ES-I3 (cell line): ENCODE measurements at regions not wholly inside any gene's neighbourhood (a gene's known extent, or its start where the extent isn't known, plus 50 kb on each side); places are given as distances from the start of the nearest gene placed in this dataset.

ENCODE experiments used
- H3K36me3 ChIP-seq: 2 replicates; pipeline ENCODE4 v1.6.1; 2013; ENCODE audit warnings: mild to moderate bottlenecking, low read length, control low read depth, moderate library complexity; ENCODE audit not compliant: insufficient read depth
- H3K4me1 ChIP-seq: 2 replicates; pipeline ENCODE4 v1.6.1; 2013; ENCODE audit warnings: mild to moderate bottlenecking, control low read depth, low read length; ENCODE audit not compliant: insufficient read depth
- H3K9ac ChIP-seq: 2 replicates; pipeline ENCODE4 v1.6.1; 2013; ENCODE audit warnings: low read depth, mild to moderate bottlenecking, low read length, moderate library complexity
- H3K9me3 ChIP-seq: 2 replicates; pipeline ENCODE4 v1.6.1; 2013; ENCODE audit warnings: mild to moderate bottlenecking, low read length, moderate library complexity; ENCODE audit not compliant: control insufficient read depth, insufficient read depth

- Histone ChIP-seq H3K4me1 (peaks cover 21% of the 10 kb centered on the region; the same call in 1 of the 2 replicates), H3K9me3 (no peaks in the 10 kb centered on the region), H3K36me3 (no peaks in the 10 kb centered on the region; the same call in 1 of the 2 replicates), H3K9ac (no peak overlapping the region)
Measured at GRCh38 chr12:20211541-20211940, 156.8 kb upstream of the PDE3A start.

GRCh38 chr12:20211981-20212421 is 156.3 kb upstream of the PDE3A start:
- no peaks in the 10 kb centered on the region; the same call in 1 of the 2 replicates for H3K36me3 ChIP-seq
- H3K9ac ChIP-seq, result no peak overlapping the region
- H3K4me1 ChIP-seq, result peaks cover 21% of the 10 kb centered on the region; the same call in 1 of the 2 replicates
- no peaks in the 10 kb centered on the region for H3K9me3 ChIP-seq

GRCh38 chr12:20212658-20213555 is 155.4 kb upstream of the PDE3A start:
- H3K9me3 ChIP-seq, result no peaks in the 10 kb centered on the region
- H3K9ac ChIP-seq, result no peak overlapping the region
- H3K36me3 ChIP-seq, result no peaks in the 10 kb centered on the region
- H3K4me1 ChIP-seq, result peaks cover 21% of the 10 kb centered on the region; the same call in 1 of the 2 replicates

GRCh38 chr12:20213723-20214625 is 154.4 kb upstream of the PDE3A start:
- peaks cover 21% of the 10 kb centered on the region; the same call in 1 of the 2 replicates for H3K4me1 ChIP-seq
- no peaks in the 10 kb centered on the region for H3K9me3 ChIP-seq
- H3K9ac ChIP-seq, result no peak overlapping the region; the same call in 1 of the 2 replicates
- H3K36me3 ChIP-seq, result no peaks in the 10 kb centered on the region

- no peaks in the 10 kb centered on the region for H3K4me1 ChIP-seq
- H3K9ac ChIP-seq, result no peak overlapping the region
- no peaks in the 10 kb centered on the region for H3K36me3 ChIP-seq
- H3K9me3 ChIP-seq, result peaks cover 2% of the 10 kb centered on the region; the same call in 1 of the 2 replicates
Measured at GRCh38 chr12:20220339-20220738, 148.0 kb upstream of the PDE3A start.

GRCh38 chr12:20232931-20233675 is 135.2 kb upstream of the PDE3A start:
- Histone ChIP-seq H3K9me3 (peaks cover 4% of the 10 kb centered on the region; the same call in 1 of the 2 replicates), H3K9ac (no peak overlapping the region), H3K4me1 (no peaks in the 10 kb centered on the region), H3K36me3 (no peaks in the 10 kb centered on the region)

- H3K4me1 ChIP-seq, result no peaks in the 10 kb centered on the region
- H3K36me3 ChIP-seq, result no peaks in the 10 kb centered on the region
- peaks cover 4% of the 10 kb centered on the region; the same call in 1 of the 2 replicates for H3K9me3 ChIP-seq
- H3K9ac ChIP-seq, result no peak overlapping the region
Measured at GRCh38 chr12:20234474-20234873, 133.9 kb upstream of the PDE3A start.

- no peaks in the 10 kb centered on the region for H3K4me1 ChIP-seq
- no peak overlapping the region for H3K9ac ChIP-seq
- H3K36me3 ChIP-seq, result no peaks in the 10 kb centered on the region
- peaks cover 4% of the 10 kb centered on the region; the same call in 1 of the 2 replicates for H3K9me3 ChIP-seq
Measured at GRCh38 chr12:20237091-20237490, 131.2 kb upstream of the PDE3A start.

GRCh38 chr12:20245491-20245890 is 122.8 kb upstream of the PDE3A start:
- no peaks in the 10 kb centered on the region; the same call in 1 of the 2 replicates for H3K9me3 ChIP-seq
- no peaks in the 10 kb centered on the region for H3K36me3 ChIP-seq
- no peak overlapping the region for H3K9ac ChIP-seq
- H3K4me1 ChIP-seq, result no peaks in the 10 kb centered on the region

GRCh38 chr12:20248646-20249045 is 119.7 kb upstream of the PDE3A start:
- H3K4me1 ChIP-seq, result no peaks in the 10 kb centered on the region
- no peaks in the 10 kb centered on the region; the same call in 1 of the 2 replicates for H3K9me3 ChIP-seq
- no peak overlapping the region for H3K9ac ChIP-seq
- no peaks in the 10 kb centered on the region for H3K36me3 ChIP-seq

- Histone ChIP-seq H3K9ac (no peak overlapping the region), H3K36me3 (no peaks in the 10 kb centered on the region), H3K9me3 (no peaks in the 10 kb centered on the region; the same call in 1 of the 2 replicates)
Measured at GRCh38 chr12:20250761-20251160, 117.6 kb upstream of the PDE3A start.

GRCh38 chr12:20257311-20257710 is 111.0 kb upstream of the PDE3A start:
- H3K36me3 ChIP-seq, result no peaks in the 10 kb centered on the region
- no peaks in the 10 kb centered on the region for H3K9me3 ChIP-seq
- H3K4me1 ChIP-seq, result no peaks in the 10 kb centered on the region
- no peak overlapping the region for H3K9ac ChIP-seq

More at GRCh38 chr12:20250761-20251160, 117.6 kb upstream of the PDE3A start:
- no peaks in the 10 kb centered on the region for H3K4me1 ChIP-seq

GRCh38 chr12:20259786-20260185 is 108.6 kb upstream of the PDE3A start:
- H3K36me3 ChIP-seq, result no peaks in the 10 kb centered on the region

More at GRCh38 chr12:20259786-20260185, 108.6 kb upstream of the PDE3A start:
- H3K9me3 ChIP-seq, result no peaks in the 10 kb centered on the region
- H3K9ac ChIP-seq, result no peak overlapping the region
- H3K4me1 ChIP-seq, result peaks cover 13% of the 10 kb centered on the region; the same call in 1 of the 2 replicates
